ENCODE measurements at regions not wholly inside any gene's neighbourhood (a gene's known extent, or its start where the extent isn't known, plus 50 kb on each side); places are given as distances from the start of the nearest gene placed in this dataset.

GRCh38 chr5:176732736-176733405 is 77.5 kb upstream of the UNC5A start:
- TF ChIP-seq CTCF (IDR thresholded peaks at IDR 0.05; ENCODE audit: insufficient read depth, low read length): no peak
- TF ChIP-seq GABPA (IDR thresholded peaks at IDR 0.05; ENCODE audit: low read depth): no peak

All from HL-60 (cell line).